ENCODE measurements at regions not wholly inside any gene's neighbourhood (a gene's known extent, or its start where the extent isn't known, plus 50 kb on each side); places are given as distances from the start of the nearest gene placed in this dataset.

DNA sequence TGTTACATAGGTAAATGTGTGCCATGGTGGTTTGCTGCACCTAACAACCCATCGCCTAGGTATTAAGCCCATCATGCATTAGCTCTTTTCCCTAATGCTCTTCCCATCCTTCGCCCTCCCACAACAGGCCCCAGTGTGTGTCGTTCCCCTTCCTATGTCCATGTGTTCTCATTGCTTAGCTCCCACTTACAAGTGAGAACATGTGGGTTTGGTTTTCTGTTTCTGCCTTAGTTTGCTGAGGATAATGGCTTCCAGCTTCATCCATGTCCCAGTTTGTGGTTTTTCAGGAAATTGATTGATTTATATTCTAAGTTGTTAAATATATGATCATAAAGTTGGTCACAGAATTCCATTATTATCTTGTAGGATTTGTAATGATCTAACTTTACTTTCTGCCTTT lies 85.3 kb upstream of the CAST start:
- no peak overlapping the region for H3K27ac ChIP-seq (ENCODE audit: insufficient read length, low read depth, low read length)
- no peaks in the 10 kb centered on the region for H3K27me3 ChIP-seq (ENCODE audit: insufficient read depth, low read length)
- no peak overlapping the region for H2AFZ ChIP-seq (ENCODE audit: low read length)
- no peak overlapping the region for H3K23ac ChIP-seq (ENCODE audit: insufficient read length, low read depth, low read length)
- H2BK20ac ChIP-seq (ENCODE audit: low read depth, low read length, poor library complexity, severe bottlenecking), result no peak overlapping the region
- no peaks in the 10 kb centered on the region for H4K20me1 ChIP-seq (ENCODE audit: control insufficient read depth, insufficient read depth, insufficient read length)
- no peak overlapping the region for H3K4me3 Mint-ChIP-seq
- H3K4me1 ChIP-seq (ENCODE audit: insufficient read depth, low read length), result no peaks in the 10 kb centered on the region
- TF ChIP-seq, protein P1, sequence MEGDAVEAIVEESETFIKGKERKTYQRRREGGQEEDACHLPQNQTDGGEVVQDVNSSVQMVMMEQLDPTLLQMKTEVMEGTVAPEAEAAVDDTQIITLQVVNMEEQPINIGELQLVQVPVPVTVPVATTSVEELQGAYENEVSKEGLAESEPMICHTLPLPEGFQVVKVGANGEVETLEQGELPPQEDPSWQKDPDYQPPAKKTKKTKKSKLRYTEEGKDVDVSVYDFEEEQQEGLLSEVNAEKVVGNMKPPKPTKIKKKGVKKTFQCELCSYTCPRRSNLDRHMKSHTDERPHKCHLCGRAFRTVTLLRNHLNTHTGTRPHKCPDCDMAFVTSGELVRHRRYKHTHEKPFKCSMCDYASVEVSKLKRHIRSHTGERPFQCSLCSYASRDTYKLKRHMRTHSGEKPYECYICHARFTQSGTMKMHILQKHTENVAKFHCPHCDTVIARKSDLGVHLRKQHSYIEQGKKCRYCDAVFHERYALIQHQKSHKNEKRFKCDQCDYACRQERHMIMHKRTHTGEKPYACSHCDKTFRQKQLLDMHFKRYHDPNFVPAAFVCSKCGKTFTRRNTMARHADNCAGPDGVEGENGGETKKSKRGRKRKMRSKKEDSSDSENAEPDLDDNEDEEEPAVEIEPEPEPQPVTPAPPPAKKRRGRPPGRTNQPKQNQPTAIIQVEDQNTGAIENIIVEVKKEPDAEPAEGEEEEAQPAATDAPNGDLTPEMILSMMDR (conservative IDR thresholded peaks at IDR 0.05), result no peak
- H3T11ph ChIP-seq (ENCODE audit: low read length), result no peak overlapping the region
- H2BK120ac ChIP-seq (ENCODE audit: low read depth, low read length, poor library complexity, severe bottlenecking), result no peak overlapping the region
- no peak overlapping the region for H3K9ac ChIP-seq (ENCODE audit: extremely low read depth, insufficient read length, low read length)
- H3K4me1 Mint-ChIP-seq, result no peaks in the 10 kb centered on the region
- H3K9me3 Mint-ChIP-seq, result no peaks in the 10 kb centered on the region
- no peak overlapping the region for H2BK12ac ChIP-seq (ENCODE audit: insufficient read length, low read depth, low read length)
- no peaks in the 10 kb centered on the region for H3K79me1 ChIP-seq (ENCODE audit: insufficient read depth, low read depth, low read length, poor library complexity, severe bottlenecking)
- no peak overlapping the region for H3K18ac ChIP-seq (ENCODE audit: insufficient read length, low read depth, low read length)
- DNase-seq, result no peak
- no peak overlapping the region for H2BK5ac ChIP-seq (ENCODE audit: insufficient read length, low read length)
- H3K14ac ChIP-seq (ENCODE audit: insufficient read depth, low read length), result no peak overlapping the region
- H3K27ac Mint-ChIP-seq, result no peak overlapping the region
- no peak overlapping the region for H3K4ac ChIP-seq (ENCODE audit: low read depth, low read length)
- H3K23me2 ChIP-seq (ENCODE audit: insufficient read length, low read depth, low read length, poor library complexity, severe bottlenecking), result no peaks in the 10 kb centered on the region
- no peaks in the 10 kb centered on the region for H3K27me3 Mint-ChIP-seq (ENCODE audit: low read depth)
- no peaks in the 10 kb centered on the region for H3K36me3 Mint-ChIP-seq (ENCODE audit: insufficient read depth in 1 of 3, low read depth in 3 of 3)
- no peak overlapping the region for H3K56ac ChIP-seq (ENCODE audit: insufficient read length, low read depth, low read length)
- H4K5ac ChIP-seq (ENCODE audit: insufficient read length, low read depth, low read length), result no peak overlapping the region
- H3K79me2 ChIP-seq (ENCODE audit: insufficient read depth, low read length), result no peaks in the 10 kb centered on the region
- H4K91ac ChIP-seq (ENCODE audit: insufficient read length, low read depth, low read length), result no peak overlapping the region
- no peaks in the 10 kb centered on the region for H3K9me3 ChIP-seq (ENCODE audit: control insufficient read depth, low read depth, low read length)
- no peak overlapping the region for H4K8ac ChIP-seq (replicated peaks; ENCODE audit: insufficient read length, low read depth, low read length)
- no peak overlapping the region for H2AK5ac ChIP-seq (ENCODE audit: insufficient read length, low read length)
- no CpG with 5 or more reads among the region's 3 CpGs for WGBS (ENCODE audit: extremely low coverage, insufficient read length, low lambda C conversion rate)
- H2BK15ac ChIP-seq (ENCODE audit: low read depth, low read length), result no peak overlapping the region
- no peak overlapping the region for H3K4me2 ChIP-seq (ENCODE audit: insufficient read depth, insufficient read length, low read length)

Measured in H9 (cell line).